Nephron progenitor cell (in vitro differentiated cells): ENCODE measurements at regions not wholly inside any gene's neighbourhood (a gene's known extent, or its start where the extent isn't known, plus 50 kb on each side); places are given as distances from the start of the nearest gene placed in this dataset.

ENCODE experiments used
- DNase-seq: peaks from one replicate; pipeline ENCODE4 v3.0.0; 2021
- H3K27ac Mint-ChIP-seq: 2 replicates; pipeline ENCODE4 v1.8.0; 2021; ENCODE audit warnings: mild to moderate bottlenecking, moderate library complexity, mixed read lengths
- H3K27me3 Mint-ChIP-seq: 2 replicates; pipeline ENCODE4 v1.8.0; 2021; ENCODE audit warnings: mild to moderate bottlenecking, low read depth, mixed read lengths; ENCODE audit not compliant: poor library complexity
- H3K36me3 Mint-ChIP-seq: 2 replicates; pipeline ENCODE4 v1.8.0; 2021; ENCODE audit warnings: low read depth, mixed read lengths
- H3K4me1 Mint-ChIP-seq: 2 replicates; pipeline ENCODE4 v1.8.0; 2021; ENCODE audit warnings: mixed read lengths
- H3K4me3 Mint-ChIP-seq: 2 replicates; pipeline ENCODE4 v1.8.0; 2021; ENCODE audit warnings: mild to moderate bottlenecking, moderate library complexity, mixed read lengths
- H3K9me3 Mint-ChIP-seq: 2 replicates; pipeline ENCODE4 v1.8.0; 2021; ENCODE audit warnings: mild to moderate bottlenecking, moderate library complexity, mixed read lengths
- TF ChIP-seq, protein P1 (sequence below): fragments of 200-600 bp; sonication (generic); IDR thresholded peaks from 2 replicates; pipeline ENCODE4 v1.5.0; 2021; ENCODE audit warnings: antibody characterized with exemption

DNA sequence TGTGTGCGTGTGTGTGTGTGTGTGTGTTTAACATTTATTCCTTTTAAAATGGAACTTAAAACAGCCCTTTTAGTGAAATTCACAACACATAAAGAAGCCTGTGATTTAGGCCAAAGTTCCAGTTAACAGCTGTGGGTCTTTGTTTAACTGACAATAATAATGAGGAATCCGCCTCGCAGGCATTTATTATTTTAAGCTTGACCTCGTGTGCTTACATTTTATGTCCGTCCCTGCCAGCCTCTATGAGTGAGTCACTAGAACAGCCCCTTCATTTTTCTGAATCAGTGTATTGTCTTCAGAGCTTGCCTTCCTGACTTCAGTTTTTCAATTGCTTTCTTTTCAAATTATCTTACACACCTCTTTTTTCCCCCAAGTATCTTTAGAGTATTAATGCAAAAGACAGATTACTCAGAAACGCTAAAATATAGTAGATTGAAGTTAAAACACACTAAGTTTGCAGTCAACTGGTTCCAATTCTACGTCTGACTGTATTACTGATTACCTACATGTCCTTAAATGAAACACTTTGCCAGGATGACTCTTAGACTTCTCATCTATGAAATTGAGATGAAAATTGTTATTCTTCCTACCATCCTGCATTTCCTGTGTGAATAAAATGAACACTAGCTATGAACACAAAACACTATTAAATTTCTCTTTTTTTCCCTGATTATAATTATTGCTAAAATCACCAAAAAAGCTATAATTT lies 319.6 kb upstream of the HS3ST1 start:
- no peak for DNase-seq
- TF ChIP-seq, protein P1, sequence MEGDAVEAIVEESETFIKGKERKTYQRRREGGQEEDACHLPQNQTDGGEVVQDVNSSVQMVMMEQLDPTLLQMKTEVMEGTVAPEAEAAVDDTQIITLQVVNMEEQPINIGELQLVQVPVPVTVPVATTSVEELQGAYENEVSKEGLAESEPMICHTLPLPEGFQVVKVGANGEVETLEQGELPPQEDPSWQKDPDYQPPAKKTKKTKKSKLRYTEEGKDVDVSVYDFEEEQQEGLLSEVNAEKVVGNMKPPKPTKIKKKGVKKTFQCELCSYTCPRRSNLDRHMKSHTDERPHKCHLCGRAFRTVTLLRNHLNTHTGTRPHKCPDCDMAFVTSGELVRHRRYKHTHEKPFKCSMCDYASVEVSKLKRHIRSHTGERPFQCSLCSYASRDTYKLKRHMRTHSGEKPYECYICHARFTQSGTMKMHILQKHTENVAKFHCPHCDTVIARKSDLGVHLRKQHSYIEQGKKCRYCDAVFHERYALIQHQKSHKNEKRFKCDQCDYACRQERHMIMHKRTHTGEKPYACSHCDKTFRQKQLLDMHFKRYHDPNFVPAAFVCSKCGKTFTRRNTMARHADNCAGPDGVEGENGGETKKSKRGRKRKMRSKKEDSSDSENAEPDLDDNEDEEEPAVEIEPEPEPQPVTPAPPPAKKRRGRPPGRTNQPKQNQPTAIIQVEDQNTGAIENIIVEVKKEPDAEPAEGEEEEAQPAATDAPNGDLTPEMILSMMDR: no peak
- H3K9me3 Mint-ChIP-seq: peaks cover 13% of the 10 kb centered on the region
- H3K4me1 Mint-ChIP-seq: no peaks in the 10 kb centered on the region
- H3K27me3 Mint-ChIP-seq: no peaks in the 10 kb centered on the region
- H3K27ac Mint-ChIP-seq: no peak overlapping the region
- no peak overlapping the region for H3K4me3 Mint-ChIP-seq
- H3K36me3 Mint-ChIP-seq: no peaks in the 10 kb centered on the region

DNA sequence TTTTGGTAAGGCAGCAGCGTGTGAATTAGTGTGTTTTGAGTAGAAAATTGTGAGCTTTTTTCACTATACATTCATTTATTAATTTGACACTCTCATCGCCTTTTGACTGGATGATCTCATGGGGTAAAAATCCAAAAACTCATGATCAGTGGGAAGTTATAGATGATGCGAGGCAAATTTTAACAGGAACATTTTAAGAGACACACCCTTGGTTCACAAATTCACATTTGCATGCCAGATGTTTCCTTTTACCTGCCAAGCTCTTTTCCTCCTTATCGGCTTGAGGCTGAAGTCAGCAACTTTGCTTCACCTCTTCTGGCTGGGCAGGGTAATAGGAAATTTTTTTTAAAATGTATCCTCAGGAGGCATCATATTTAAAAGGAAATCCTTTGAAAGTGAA lies 318.0 kb upstream of the HS3ST1 start:
- H3K9me3 Mint-ChIP-seq: peaks cover 6% of the 10 kb centered on the region
- H3K4me3 Mint-ChIP-seq: no peak overlapping the region
- H3K4me1 Mint-ChIP-seq: peaks cover 3% of the 10 kb centered on the region
- H3K27ac Mint-ChIP-seq: no peak overlapping the region
- no peaks in the 10 kb centered on the region for H3K27me3 Mint-ChIP-seq
- TF ChIP-seq, protein P1: no peak
- no peaks in the 10 kb centered on the region for H3K36me3 Mint-ChIP-seq
- DNase-seq: no peak

DNA sequence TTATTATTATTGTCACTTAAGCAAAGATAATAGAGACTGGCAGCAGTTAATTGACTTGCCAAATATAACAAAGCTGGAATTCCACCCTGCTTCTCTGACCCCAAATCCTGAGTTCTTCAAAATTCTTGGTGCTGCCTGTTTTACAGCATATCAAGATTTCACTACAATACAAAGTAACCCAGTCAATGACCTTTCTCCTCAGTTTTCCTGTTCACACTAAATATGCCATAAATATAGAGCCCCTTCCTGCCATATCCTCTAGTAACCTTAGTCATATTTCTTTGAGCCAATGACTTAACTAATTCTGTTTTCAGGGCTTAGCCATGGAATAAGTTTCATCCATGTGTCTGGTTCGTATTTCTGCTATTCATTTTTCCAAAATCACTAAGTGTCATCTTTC lies 315.3 kb upstream of the HS3ST1 start:
- Mint-ChIP-seq H3K27ac (no peak overlapping the region), H3K4me3 (no peak overlapping the region), H3K27me3 (no peaks in the 10 kb centered on the region), H3K36me3 (no peaks in the 10 kb centered on the region), H3K4me1 (peaks cover 3% of the 10 kb centered on the region), H3K9me3 (peaks cover under 1% of the 10 kb centered on the region)
- no peak for DNase-seq
- TF ChIP-seq, protein P1: no peak

DNA sequence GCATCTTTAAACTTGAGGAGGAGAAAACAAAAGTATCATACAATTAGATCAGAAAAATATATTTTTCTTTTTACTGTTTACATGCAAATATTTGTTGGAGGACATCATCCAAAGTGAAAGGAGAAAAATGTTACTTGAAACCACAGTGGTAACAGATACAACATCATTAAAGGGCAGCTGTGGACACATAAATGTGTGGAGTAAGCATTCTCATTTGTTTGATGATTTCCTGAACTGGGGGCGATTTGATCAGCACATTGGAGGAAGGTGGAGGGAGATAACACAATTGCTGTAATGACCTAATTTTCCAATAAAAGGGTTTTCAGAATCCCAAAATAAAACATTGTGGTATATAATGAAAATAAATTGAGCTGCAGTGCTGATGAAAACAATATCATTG lies 314.5 kb upstream of the HS3ST1 start:
- peaks cover 5% of the 10 kb centered on the region for H3K9me3 Mint-ChIP-seq
- H3K36me3 Mint-ChIP-seq: no peaks in the 10 kb centered on the region
- no peak for DNase-seq
- TF ChIP-seq, protein P1: no peak
- no peaks in the 10 kb centered on the region for H3K27me3 Mint-ChIP-seq
- no peak overlapping the region for H3K27ac Mint-ChIP-seq
- H3K4me3 Mint-ChIP-seq: no peak overlapping the region
- peaks cover 3% of the 10 kb centered on the region for H3K4me1 Mint-ChIP-seq

DNA sequence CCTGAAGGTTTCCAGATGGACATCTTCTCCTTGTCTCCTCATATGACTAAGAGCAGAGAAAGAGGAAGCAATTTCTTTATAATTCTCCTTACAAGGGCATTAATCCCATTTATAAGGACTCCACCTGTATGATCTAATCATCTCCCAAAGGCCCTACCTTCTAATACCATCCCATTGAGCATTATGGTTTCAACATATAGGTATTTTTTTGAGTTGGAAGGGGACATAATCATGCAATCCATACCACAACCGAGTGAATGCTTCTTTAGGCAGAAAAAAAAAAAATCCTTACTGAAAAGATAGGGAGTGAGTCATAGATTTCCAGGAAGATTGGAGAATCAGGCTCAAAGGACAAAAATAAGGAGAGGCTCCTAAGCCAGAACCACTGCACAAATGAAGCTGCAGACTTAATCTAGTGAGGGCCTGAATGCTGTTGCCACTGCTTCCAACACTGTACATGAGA lies 312.5 kb upstream of the HS3ST1 start:
- peaks cover 5% of the 10 kb centered on the region for H3K9me3 Mint-ChIP-seq
- H3K4me3 Mint-ChIP-seq: no peak overlapping the region
- H3K27ac Mint-ChIP-seq: no peak overlapping the region
- DNase-seq: no peak
- peaks cover 3% of the 10 kb centered on the region for H3K4me1 Mint-ChIP-seq
- no peaks in the 10 kb centered on the region for H3K27me3 Mint-ChIP-seq
- no peaks in the 10 kb centered on the region for H3K36me3 Mint-ChIP-seq
- TF ChIP-seq, protein P1: no peak

DNA sequence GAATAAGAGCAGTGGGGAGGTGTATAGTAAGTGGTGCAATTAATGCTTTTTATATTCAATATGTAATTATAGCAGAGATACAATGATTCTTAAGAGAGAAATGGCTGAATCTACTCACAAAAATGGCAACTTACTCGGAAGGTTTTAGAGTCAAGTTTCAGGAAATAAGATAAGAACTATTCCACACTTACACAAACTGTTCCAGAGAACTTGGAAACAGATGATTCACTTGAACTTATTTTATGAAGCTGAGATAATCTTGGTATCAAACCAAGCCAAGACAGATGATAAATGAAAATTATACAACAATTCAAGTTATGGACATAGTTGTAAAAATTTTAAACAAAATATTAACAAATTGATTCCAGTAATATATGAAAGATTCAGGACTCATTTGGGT lies 311.3 kb upstream of the HS3ST1 start:
- no peak overlapping the region for H3K27ac Mint-ChIP-seq
- TF ChIP-seq, protein P1: no peak
- peaks cover 3% of the 10 kb centered on the region for H3K4me1 Mint-ChIP-seq
- no peaks in the 10 kb centered on the region for H3K27me3 Mint-ChIP-seq
- H3K36me3 Mint-ChIP-seq: no peaks in the 10 kb centered on the region
- H3K9me3 Mint-ChIP-seq: peaks cover 5% of the 10 kb centered on the region
- no peak overlapping the region for H3K4me3 Mint-ChIP-seq
- no peak for DNase-seq
